ENCODE measurements at regions not wholly inside any gene's neighbourhood (a gene's known extent, or its start where the extent isn't known, plus 50 kb on each side); places are given as distances from the start of the nearest gene placed in this dataset.
A peak's percentile ranks its signal among the peaks of the same experiment; 100 is the strongest.
"Not testable (repeated sequence)": the region's sequence is repeated elsewhere in the genome, so short reads cannot be mapped to it uniquely, and the experiment has no call there.

DNA sequence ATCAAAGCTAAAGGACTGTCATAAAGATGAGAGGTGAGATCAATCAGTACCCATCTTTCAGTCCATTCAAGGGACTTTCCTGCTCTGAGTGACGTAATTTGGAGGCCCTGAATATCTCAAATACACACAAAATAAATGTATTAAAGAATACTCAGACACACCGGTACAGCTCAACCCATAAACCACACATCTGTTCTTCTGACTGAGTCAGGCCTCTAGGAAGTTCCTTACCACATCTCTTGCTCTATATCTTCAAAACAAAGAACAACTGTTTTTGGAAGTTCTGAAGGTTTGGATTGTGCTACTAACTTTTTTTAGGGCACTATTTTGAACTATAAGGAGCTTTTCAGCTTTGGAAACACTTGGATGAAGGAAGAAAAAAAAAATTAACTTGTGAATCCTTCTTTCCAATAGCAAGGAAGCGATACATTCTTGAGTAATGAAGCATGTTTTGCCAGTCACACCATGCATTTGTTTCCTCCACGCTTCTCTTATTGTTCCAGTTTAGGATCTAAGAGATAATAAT is 866.5 kb upstream of the VRK2 start:
- peak in 1 of 2 experiments; percentile 23 for DNase-seq (ENCODE audit: low read depth in 1 of 2, low spot score in 2 of 2)
- Histone ChIP-seq H3K27ac (peak overlapping the region; percentile 54), H3K27me3 (replicated peaks) (no peaks in the 10 kb centered on the region), H3K4me1 (replicated peaks) (peaks cover 31% of the 10 kb centered on the region), H3K4me3 (no peak overlapping the region), H3K36me3 (no peaks in the 10 kb centered on the region), H3K9me3 (replicated peaks) (0 out of 2 replicates have a peak, but pooled peaks cover 2% of the 10 kb centered on the region)

DNA sequence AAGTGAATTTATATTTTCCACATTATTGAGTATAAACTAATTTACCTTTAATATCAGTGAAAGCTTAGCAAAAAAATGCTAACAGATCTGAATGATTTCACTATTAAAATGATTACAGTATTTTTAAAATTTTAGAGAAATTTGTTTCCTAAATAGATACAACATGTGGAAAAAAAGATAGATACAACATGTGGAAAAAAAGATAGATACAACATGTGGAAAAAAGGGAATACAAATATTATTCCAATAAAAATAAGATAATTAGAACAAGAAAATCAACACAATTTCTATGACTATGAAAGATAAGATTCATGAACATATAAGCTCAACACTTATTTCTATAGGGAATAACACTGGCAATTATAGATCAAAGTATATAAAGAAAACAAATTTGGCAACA is 865.9 kb upstream of the VRK2 start:
- no peaks in the 10 kb centered on the region for H3K36me3 ChIP-seq
- H3K27me3 ChIP-seq (replicated peaks), result no peaks in the 10 kb centered on the region
- DNase-seq (ENCODE audit: low read depth in 1 of 2, low spot score in 2 of 2), result no peak
- H3K4me3 ChIP-seq, result no peak overlapping the region
- 0 out of 2 replicates have a peak, but pooled peaks cover 2% of the 10 kb centered on the region for H3K9me3 ChIP-seq (replicated peaks)
- peaks cover 31% of the 10 kb centered on the region for H3K4me1 ChIP-seq (replicated peaks)
- H3K27ac ChIP-seq, result peak overlapping the region; percentile 54

DNA sequence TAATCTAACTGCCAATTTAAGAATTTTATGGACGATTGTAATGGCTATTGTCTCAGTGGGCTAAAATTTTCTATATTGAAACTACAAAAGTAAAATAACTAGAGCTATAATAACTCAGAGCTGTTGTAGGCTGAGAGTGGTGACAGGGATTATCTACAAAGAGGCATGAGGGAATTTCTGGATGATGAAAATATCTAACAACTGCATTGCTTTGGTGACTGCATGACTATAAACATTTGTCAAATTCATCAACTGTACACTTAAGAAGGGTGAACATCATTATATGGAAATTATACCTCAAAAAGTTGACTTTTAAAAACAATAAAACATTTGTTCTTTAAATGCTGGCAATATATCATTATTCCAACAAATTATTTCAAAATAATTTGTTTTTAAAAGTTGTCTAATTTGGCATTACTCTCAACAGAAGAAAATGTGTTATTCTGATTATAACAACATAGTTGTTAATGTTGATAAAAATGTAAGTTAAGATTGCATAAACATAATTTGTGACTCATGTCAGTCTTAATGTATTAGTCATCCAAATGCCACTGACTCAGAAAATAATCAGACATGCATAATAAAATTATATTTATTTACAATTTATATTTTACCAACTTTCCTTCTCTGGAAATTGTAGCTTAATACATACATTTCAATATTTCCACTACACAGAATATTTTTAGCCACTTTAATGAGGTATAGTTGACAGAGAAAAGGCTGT is 865.1 kb upstream of the VRK2 start:
- Histone ChIP-seq H3K9me3 (replicated peaks) (0 out of 2 replicates have a peak, but pooled peaks cover 2% of the 10 kb centered on the region), H3K4me1 (replicated peaks) (peaks cover 31% of the 10 kb centered on the region), H3K36me3 (no peaks in the 10 kb centered on the region), H3K27ac (0 out of 2 replicates have a peak overlapping the region, but pooled peaks have one; percentile 54), H3K27me3 (replicated peaks) (no peaks in the 10 kb centered on the region), H3K4me3 (no peak overlapping the region)
- no peak for DNase-seq (ENCODE audit: low read depth in 1 of 2, low spot score in 2 of 2)

DNA sequence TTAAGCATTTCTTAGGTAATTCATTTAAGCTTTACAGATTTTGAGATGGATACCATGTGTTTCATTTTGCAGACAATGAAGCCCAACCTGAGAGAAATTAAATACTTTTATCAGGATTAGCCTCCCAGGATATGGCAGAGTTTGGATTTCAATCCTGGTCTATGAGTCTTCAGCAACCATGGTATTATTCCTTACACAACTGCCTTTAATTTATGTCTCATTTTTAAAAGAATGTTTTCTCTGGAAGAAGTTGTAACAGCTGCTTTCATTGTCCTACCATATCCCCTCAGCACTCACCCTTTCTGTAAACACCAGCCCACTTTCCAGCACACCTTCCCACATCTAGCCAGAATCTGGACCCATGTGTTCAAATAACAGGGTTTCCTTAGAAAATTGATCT is 863.7 kb upstream of the VRK2 start:
- Histone ChIP-seq H3K27ac (no peak overlapping the region), H3K36me3 (no peaks in the 10 kb centered on the region), H3K4me1 (replicated peaks) (peaks cover 31% of the 10 kb centered on the region), H3K27me3 (replicated peaks) (no peaks in the 10 kb centered on the region), H3K9me3 (replicated peaks) (0 out of 2 replicates have a peak, but pooled peaks cover 2% of the 10 kb centered on the region), H3K4me3 (no peak overlapping the region)
- DNase-seq (ENCODE audit: low read depth in 1 of 2, low spot score in 2 of 2), result no peak

DNA sequence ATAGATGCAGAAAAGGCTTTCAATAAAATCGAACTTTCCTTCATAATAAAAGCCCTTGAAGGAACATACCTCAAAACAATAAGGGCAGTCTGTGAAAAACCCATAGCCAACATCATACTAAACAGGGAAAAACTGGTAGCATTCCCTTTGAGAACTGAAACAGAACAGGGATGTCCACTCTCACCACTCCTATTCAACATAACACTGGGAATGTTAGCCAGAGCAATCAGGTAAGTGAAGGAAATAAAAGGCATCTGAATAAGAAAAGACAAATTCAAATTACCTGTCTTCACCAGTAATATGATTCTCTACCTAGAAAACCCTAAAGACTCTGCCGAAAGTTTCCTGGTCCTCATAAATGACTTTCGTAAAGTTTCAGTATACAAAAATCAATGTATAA is 861.0 kb upstream of the VRK2 start:
- peaks cover 19% of the 10 kb centered on the region for H3K4me1 ChIP-seq (replicated peaks)
- no peaks in the 10 kb centered on the region for H3K36me3 ChIP-seq
- H3K4me3 ChIP-seq, result no peak overlapping the region
- H3K27ac ChIP-seq, result no peak overlapping the region
- H3K9me3 ChIP-seq (replicated peaks), result 0 out of 2 replicates have a peak, but pooled peaks cover 2% of the 10 kb centered on the region
- H3K27me3 ChIP-seq (replicated peaks), result no peaks in the 10 kb centered on the region
- DNase-seq (ENCODE audit: low read depth in 1 of 2, low spot score in 2 of 2), result no peak

DNA sequence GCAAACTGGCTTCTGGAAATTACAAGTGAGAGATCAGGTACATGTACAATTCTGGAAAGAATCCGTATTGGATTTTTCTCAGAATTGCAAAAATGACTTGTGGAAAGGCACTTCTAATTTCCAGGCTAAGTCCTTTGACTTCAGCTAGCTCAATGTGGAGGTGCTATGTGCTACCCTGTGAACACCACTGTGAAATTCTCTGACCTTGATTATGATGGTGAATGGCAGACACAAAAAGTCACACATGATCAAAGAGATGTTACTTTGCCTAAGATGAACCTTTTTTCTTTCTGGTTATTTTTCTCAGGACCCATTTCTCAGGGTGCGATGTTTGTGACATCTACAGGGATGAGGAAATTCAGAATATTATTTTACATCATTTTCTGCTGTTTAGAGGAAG is 856.6 kb upstream of the VRK2 start:
- Histone ChIP-seq H3K4me3 (no peak overlapping the region), H3K36me3 (no peaks in the 10 kb centered on the region), H3K9me3 (replicated peaks) (no peaks in the 10 kb centered on the region), H3K4me1 (replicated peaks) (no peaks in the 10 kb centered on the region), H3K27me3 (replicated peaks) (no peaks in the 10 kb centered on the region), H3K27ac (no peak overlapping the region)
- DNase-seq (ENCODE audit: low read depth in 1 of 2, low spot score in 2 of 2), result no peak

GRCh38 chr2:57199663-57200062 is 846.9 kb upstream of the VRK2 start:
- Histone ChIP-seq H3K27ac (no peak overlapping the region), H3K4me1 (replicated peaks) (no peaks in the 10 kb centered on the region), H3K27me3 (replicated peaks) (no peaks in the 10 kb centered on the region), H3K4me3 (no peak overlapping the region), H3K36me3 (no peaks in the 10 kb centered on the region), H3K9me3 (replicated peaks) (no peaks in the 10 kb centered on the region)
- no peak for DNase-seq (ENCODE audit: low read depth in 1 of 2, low spot score in 2 of 2)

- no peaks in the 10 kb centered on the region for H3K27me3 ChIP-seq (replicated peaks)
- no peak overlapping the region for H3K27ac ChIP-seq
- no peak overlapping the region for H3K4me3 ChIP-seq
- H3K4me1 ChIP-seq (replicated peaks), result no peaks in the 10 kb centered on the region
- no peak for DNase-seq (ENCODE audit: low read depth in 1 of 2, low spot score in 2 of 2)
- no peaks in the 10 kb centered on the region for H3K9me3 ChIP-seq (replicated peaks)
- H3K36me3 ChIP-seq, result no peaks in the 10 kb centered on the region
Observed at GRCh38 chr2:57204364-57204763, 842.2 kb upstream of the VRK2 start.

DNA sequence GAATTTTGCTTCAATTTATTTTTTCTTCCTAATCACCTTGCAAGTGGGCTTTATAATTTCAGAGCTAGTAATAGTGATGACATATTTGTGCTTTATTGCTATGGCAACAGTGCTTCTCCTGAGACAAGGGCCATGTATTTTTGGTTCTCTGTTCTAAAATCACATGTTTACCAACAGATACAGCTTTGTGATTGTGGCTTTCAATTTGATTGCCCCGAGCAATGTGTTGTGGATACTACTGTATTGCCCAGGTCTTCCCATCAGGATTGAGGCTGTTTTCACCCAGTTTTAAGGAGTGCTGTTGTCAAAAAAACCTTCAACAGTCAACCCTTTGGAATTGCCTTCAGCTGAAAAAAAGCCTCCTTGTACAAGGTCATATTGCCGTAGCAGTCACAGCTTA is 841.4 kb upstream of the VRK2 start:
- no peak overlapping the region for H3K4me3 ChIP-seq
- no peaks in the 10 kb centered on the region for H3K4me1 ChIP-seq (replicated peaks)
- no peaks in the 10 kb centered on the region for H3K27me3 ChIP-seq (replicated peaks)
- H3K9me3 ChIP-seq (replicated peaks), result no peaks in the 10 kb centered on the region
- no peaks in the 10 kb centered on the region for H3K36me3 ChIP-seq
- H3K27ac ChIP-seq, result no peak overlapping the region
- DNase-seq (ENCODE audit: low read depth in 1 of 2, low spot score in 2 of 2), result no peak

- Histone ChIP-seq H3K27ac (no peak overlapping the region), H3K4me3 (no peak overlapping the region), H3K36me3 (no peaks in the 10 kb centered on the region), H3K9me3 (replicated peaks) (no peaks in the 10 kb centered on the region), H3K4me1 (replicated peaks) (no peaks in the 10 kb centered on the region), H3K27me3 (replicated peaks) (no peaks in the 10 kb centered on the region)
- DNase-seq (ENCODE audit: low read depth in 1 of 2, low spot score in 2 of 2), result no peak
Observed at GRCh38 chr2:57207191-57207590, 839.4 kb upstream of the VRK2 start.

GRCh38 chr2:57209799-57210198 is 836.8 kb upstream of the VRK2 start:
- Histone ChIP-seq H3K27ac (no peak overlapping the region), H3K4me1 (replicated peaks) (no peaks in the 10 kb centered on the region), H3K36me3 (no peaks in the 10 kb centered on the region), H3K4me3 (no peak overlapping the region), H3K9me3 (replicated peaks) (no peaks in the 10 kb centered on the region), H3K27me3 (replicated peaks) (no peaks in the 10 kb centered on the region)
- DNase-seq (ENCODE audit: low read depth in 1 of 2, low spot score in 2 of 2), result no peak

DNA sequence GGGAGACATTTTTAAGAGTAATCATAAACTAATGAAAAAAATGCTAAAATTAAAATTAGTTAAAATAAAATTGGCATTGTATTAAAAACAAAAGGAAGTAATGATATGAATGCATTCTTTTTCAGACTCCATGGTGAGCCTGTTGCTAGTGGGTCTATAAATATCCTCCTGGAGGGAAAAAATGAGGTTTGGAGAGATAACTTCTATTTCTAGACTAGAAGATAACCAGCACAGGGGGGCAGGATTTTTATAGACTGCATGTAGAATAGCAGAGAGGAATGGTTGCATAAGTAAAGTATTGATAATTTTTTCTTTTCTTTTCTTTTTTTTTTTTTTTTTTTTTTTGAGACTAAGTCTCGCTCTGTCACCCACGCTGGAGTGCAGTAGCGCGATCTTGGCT is 835.8 kb upstream of the VRK2 start:
- Histone ChIP-seq H3K4me3 (no peak overlapping the region), H3K27ac (no peak overlapping the region), H3K27me3 (replicated peaks) (no peaks in the 10 kb centered on the region), H3K4me1 (replicated peaks) (no peaks in the 10 kb centered on the region), H3K36me3 (no peaks in the 10 kb centered on the region), H3K9me3 (replicated peaks) (no peaks in the 10 kb centered on the region)
- no peak for DNase-seq (ENCODE audit: low read depth in 1 of 2, low spot score in 2 of 2)

DNA sequence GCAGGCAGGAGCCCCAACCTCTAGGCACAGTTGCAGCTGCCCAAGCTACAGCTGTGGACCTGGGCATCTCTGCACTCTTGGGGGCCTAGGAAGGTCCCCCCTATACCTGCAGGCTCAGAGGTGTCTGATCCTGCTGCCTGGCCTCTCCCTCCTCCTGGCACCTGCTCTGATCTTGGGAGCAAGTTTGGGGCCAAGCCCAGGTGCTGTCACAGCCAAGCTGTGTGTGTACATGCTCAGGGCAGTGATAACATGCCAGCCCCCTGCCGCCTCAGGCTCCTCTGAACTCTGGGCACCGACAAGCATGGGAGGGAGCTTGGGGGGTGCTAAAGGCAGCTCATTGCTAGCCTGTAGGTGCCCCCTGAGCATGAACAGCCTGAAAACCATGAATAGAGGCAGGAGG is 829.6 kb upstream of the VRK2 start:
- Histone ChIP-seq H3K4me1 (replicated peaks) (no peaks in the 10 kb centered on the region), H3K4me3 (no peak overlapping the region), H3K27me3 (replicated peaks) (no peaks in the 10 kb centered on the region), H3K9me3 (replicated peaks) (no peaks in the 10 kb centered on the region), H3K36me3 (no peaks in the 10 kb centered on the region), H3K27ac (no peak overlapping the region)
- no peak for DNase-seq (ENCODE audit: low read depth in 1 of 2, low spot score in 2 of 2)

DNA sequence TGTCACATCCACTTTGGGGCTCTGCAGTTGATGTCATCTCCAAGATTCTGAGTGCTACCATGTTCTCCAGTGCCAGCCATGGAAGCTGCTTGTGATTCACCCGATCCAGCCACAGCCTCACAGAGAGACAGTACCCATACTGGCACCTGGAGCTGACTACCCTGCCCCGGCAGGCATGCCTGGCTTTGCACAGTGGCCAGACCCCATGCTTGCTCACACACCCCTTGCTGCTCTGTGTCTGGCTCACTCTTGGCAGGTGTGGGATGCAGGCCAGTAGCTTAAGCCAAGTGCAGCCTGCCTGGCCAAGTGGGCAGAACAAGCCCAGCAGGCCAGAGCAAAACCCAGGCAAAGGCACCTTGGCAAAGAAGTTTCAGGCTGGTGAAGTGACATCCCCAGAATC is 828.4 kb upstream of the VRK2 start:
- Histone ChIP-seq H3K9me3 (replicated peaks) (no peaks in the 10 kb centered on the region), H3K4me3 (no peak overlapping the region), H3K4me1 (replicated peaks) (no peaks in the 10 kb centered on the region), H3K36me3 (no peaks in the 10 kb centered on the region), H3K27me3 (replicated peaks) (no peaks in the 10 kb centered on the region), H3K27ac (no peak overlapping the region)
- DNase-seq (ENCODE audit: low read depth in 1 of 2, low spot score in 2 of 2), result no peak

- not testable (repeated sequence) for H3K27me3 ChIP-seq (replicated peaks); H3K9me3 ChIP-seq (replicated peaks); H3K36me3 ChIP-seq; DNase-seq (ENCODE audit: low read depth in 1 of 2, low spot score in 2 of 2); H3K4me3 ChIP-seq; H3K4me1 ChIP-seq (replicated peaks); H3K27ac ChIP-seq
Observed at GRCh38 chr2:57229706-57230105, 816.9 kb upstream of the VRK2 start.

All from SJSA1 (cell line).